PC-3 (cell line): ENCODE measurements at regions not wholly inside any gene's neighbourhood (a gene's known extent, or its start where the extent isn't known, plus 50 kb on each side); places are given as distances from the start of the nearest gene placed in this dataset.

Experiments used
- ATAC-seq: fragments of 200-7000 bp; cut with Tn5 transposase; 2 replicates; pipeline ENCODE4 v1.9.1; 2020; ENCODE audit warnings: mild to moderate bottlenecking, moderate library complexity
- BruUV-seq: library from RNA; stranded (reverse); fragments of 400-500 nt; replicated peaks from 2 replicates; lab custom pipeline; 2021; lab: Mats Ljungman, UMichigan
- CTCF ChIA-PET: fragments of 300-600 bp; sonication (Branson Sonifier 250); formaldehyde crosslinking; loops from one replicate; lab custom pipeline; 2022; ENCODE audit warnings: antibody characterized with exemption; lab: Charles Lee
- POLR2A ChIA-PET: fragments of 300-600 bp; sonication (Branson Sonifier 250); formaldehyde crosslinking; loops from one replicate; lab custom pipeline; 2022; ENCODE audit warnings: antibody characterized with exemption; ENCODE audit not compliant: unreplicated experiment; lab: Charles Lee
- DNase-seq: peaks from one replicate; pipeline ENCODE4 v3.0.0-alpha.2; 2015
- H2AFZ ChIP-seq: fragments of 300-600 bp; sonication (generic); 2 replicates; pipeline ENCODE4 v1.6.0; 2016; ENCODE audit warnings: antibody characterized with exemption, low read length
- H3F3A ChIP-seq: fragments of 300-600 bp; sonication (generic); one replicate; pipeline ENCODE4 v1.6.0; 2017; ENCODE audit warnings: antibody characterized with exemption, low read length, control low read depth, mild to moderate bottlenecking; ENCODE audit not compliant: unreplicated experiment
- H3K27ac ChIP-seq: fragments of 300-600 bp; sonication (generic); 2 replicates; pipeline ENCODE4 v1.5.1; 2016; ENCODE audit warnings: mild to moderate bottlenecking, low read length
- H3K27me3 ChIP-seq: fragments of 300-600 bp; sonication (generic); 2 replicates; pipeline ENCODE4 v1.6.1; 2016; ENCODE audit warnings: low read length, mixed read lengths
- H3K36me3 ChIP-seq: fragments of 300-600 bp; sonication (generic); 2 replicates; pipeline ENCODE4 v1.6.1; 2016; ENCODE audit warnings: low read depth, mixed run types, low read length, mixed read lengths
- H3K4me1 ChIP-seq: fragments of 300-600 bp; sonication (generic); 2 replicates; pipeline ENCODE4 v1.5.1; 2016; ENCODE audit warnings: low read length; ENCODE audit not compliant: insufficient read depth
- H3K4me2 ChIP-seq: fragments of 300-600 bp; sonication (generic); 2 replicates; pipeline ENCODE4 v1.6.0; 2016; ENCODE audit warnings: low read length
- H3K4me3 ChIP-seq: fragments of 300-600 bp; sonication (generic); 2 replicates; pipeline ENCODE4 v1.5.1; 2016; ENCODE audit warnings: mild to moderate bottlenecking, low read length, mixed read lengths
- H3K79me2 ChIP-seq: fragments of 300-600 bp; sonication (generic); 2 replicates; pipeline ENCODE4 v1.6.1; 2017; ENCODE audit warnings: low read length, mixed read lengths
- H3K9ac ChIP-seq: fragments of 300-600 bp; sonication (generic); 2 replicates; pipeline ENCODE4 v1.6.0; 2016; ENCODE audit warnings: mild to moderate bottlenecking, low read length
- H3K9me2 ChIP-seq: fragments of 300-600 bp; sonication (generic); replicated peaks from 2 replicates; pipeline ENCODE4 v1.6.1; 2016; ENCODE audit warnings: mixed run types, low read length, mixed read lengths
- H3K9me3 ChIP-seq: fragments of 300-600 bp; sonication (generic); 2 replicates; pipeline ENCODE4 v1.6.1; 2016; ENCODE audit warnings: low read length, mixed read lengths
- H4K20me1 ChIP-seq: fragments of 300-600 bp; sonication (generic); 2 replicates; pipeline ENCODE4 v1.6.1; 2016; ENCODE audit warnings: low read length, mixed read lengths
- CTCF ChIP-seq: fragments of 300-600 bp; sonication (generic); conservative IDR thresholded peaks from 2 replicates; pipeline ENCODE4 v1.5.1; 2017; ENCODE audit warnings: antibody characterized with exemption, low read depth, mild to moderate bottlenecking, low read length
- EZH2 ChIP-seq: fragments of 300-600 bp; sonication (generic); IDR thresholded peaks from one replicate; pipeline ENCODE4 v1.6.1; 2017; ENCODE audit warnings: antibody characterized with exemption, mild to moderate bottlenecking, low read length; ENCODE audit not compliant: unreplicated experiment
- EZH2phosphoT487 ChIP-seq: fragments of 300-600 bp; sonication (generic); IDR thresholded peaks from 2 replicates; pipeline ENCODE4 v1.6.1; 2018; ENCODE audit warnings: mild to moderate bottlenecking, antibody characterized with exemption, low read length, borderline replicate concordance
- intact Hi-C: fragments of 100-400 bp; cut with micrococcal nuclease; formaldehyde crosslinking; loops from 2 replicates; pipeline ENCODE4 v1.9.0; 2023

DNA sequence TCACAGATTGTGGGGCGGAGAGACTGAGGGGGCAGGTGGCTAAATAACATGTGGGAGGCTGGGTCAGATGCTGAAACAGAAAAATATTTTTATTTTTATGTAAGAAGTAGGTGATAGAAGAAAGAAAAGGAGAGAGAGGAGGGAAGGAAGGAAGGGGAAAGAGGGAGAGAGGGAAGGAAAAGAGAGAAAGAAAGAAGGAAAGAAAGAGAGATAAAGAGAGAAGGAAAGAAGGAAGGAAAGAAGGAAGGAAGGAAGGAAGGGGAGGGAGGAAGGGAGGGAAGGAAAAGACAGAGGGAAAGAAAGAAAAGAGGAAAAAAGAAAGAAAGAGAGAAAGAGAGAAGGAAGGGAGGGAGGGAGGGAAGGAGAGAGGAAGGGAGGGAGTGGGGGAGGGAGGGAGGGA is 224.9 kb downstream of the UQCRFS1 start:
- H3F3A ChIP-seq: no peaks in the 10 kb centered on the region
- no peak overlapping the region for H2AFZ ChIP-seq
- no peak for TF ChIP-seq EZH2phosphoT487
- no peak for TF ChIP-seq EZH2
- no peak for TF ChIP-seq CTCF
- no peak overlapping the region for H3K9ac ChIP-seq
- H3K9me2 ChIP-seq: no peaks in the 10 kb centered on the region
- no peaks in the 10 kb centered on the region for H3K79me2 ChIP-seq
- H3K27me3 ChIP-seq: no peaks in the 10 kb centered on the region
- BruUV-seq: no TSS peak
- intact Hi-C loops: no loop called here
- H3K4me2 ChIP-seq: no peak overlapping the region
- ATAC-seq: no peak
- no peaks in the 10 kb centered on the region for H4K20me1 ChIP-seq
- no peaks in the 10 kb centered on the region; the same call in 1 of the 2 replicates for H3K9me3 ChIP-seq
- ChIA-PET POLR2A (no interaction called here), CTCF (no interaction called here)
- H3K27ac ChIP-seq: no peak overlapping the region
- no peak for DNase-seq
- no peak overlapping the region for H3K4me3 ChIP-seq
- no peaks in the 10 kb centered on the region for H3K4me1 ChIP-seq
- H3K36me3 ChIP-seq: no peaks in the 10 kb centered on the region

- Histone ChIP-seq H3K9me2 (no peaks in the 10 kb centered on the region), H3K4me3 (no peak overlapping the region), H3K9me3 (no peaks in the 10 kb centered on the region; the same call in 1 of the 2 replicates), H3K36me3 (no peaks in the 10 kb centered on the region), H3K27ac (no peak overlapping the region), H2AFZ (no peak overlapping the region), H3K9ac (no peak overlapping the region), H3K79me2 (no peaks in the 10 kb centered on the region), H3F3A (no peaks in the 10 kb centered on the region), H4K20me1 (no peaks in the 10 kb centered on the region), H3K4me1 (no peaks in the 10 kb centered on the region), H3K4me2 (no peak overlapping the region), H3K27me3 (no peaks in the 10 kb centered on the region)
- CTCF ChIA-PET: no interaction called here
- TF ChIP-seq EZH2phosphoT487 (no peak), EZH2 (no peak), CTCF (no peak)
- no peak for ATAC-seq
- no TSS peak for BruUV-seq
- no peak for DNase-seq
- intact Hi-C loops: no loop called here
- POLR2A ChIA-PET: no interaction called here
These were observed 225.8 kb downstream of the UQCRFS1 start for GRCh38 chr19:28987177-28987576.

GRCh38 chr19:28985201-28985600 is 227.8 kb downstream of the UQCRFS1 start:
- no peak for TF ChIP-seq EZH2phosphoT487
- TF ChIP-seq EZH2: no peak
- TF ChIP-seq CTCF: no peak
- Histone ChIP-seq H2AFZ (no peak overlapping the region), H3K36me3 (no peaks in the 10 kb centered on the region), H3K9me2 (no peaks in the 10 kb centered on the region), H3K9me3 (no peaks in the 10 kb centered on the region), H3K4me3 (no peak overlapping the region), H4K20me1 (no peaks in the 10 kb centered on the region), H3K79me2 (no peaks in the 10 kb centered on the region), H3K4me2 (no peak overlapping the region), H3K4me1 (no peaks in the 10 kb centered on the region), H3K9ac (no peak overlapping the region), H3K27me3 (no peaks in the 10 kb centered on the region), H3K27ac (no peak overlapping the region), H3F3A (no peaks in the 10 kb centered on the region)
- ATAC-seq (no peak), DNase-seq (no peak)
- ChIA-PET POLR2A (no interaction called here), CTCF (no interaction called here)
- intact Hi-C loops: no loop called here
- no TSS peak for BruUV-seq
